ENCODE measurements at regions not wholly inside any gene's neighbourhood (a gene's known extent, or its start where the extent isn't known, plus 50 kb on each side); places are given as distances from the start of the nearest gene placed in this dataset.
"Not testable (repeated sequence)": the region's sequence is repeated elsewhere in the genome, so short reads cannot be mapped to it uniquely, and the experiment has no call there.

DNA sequence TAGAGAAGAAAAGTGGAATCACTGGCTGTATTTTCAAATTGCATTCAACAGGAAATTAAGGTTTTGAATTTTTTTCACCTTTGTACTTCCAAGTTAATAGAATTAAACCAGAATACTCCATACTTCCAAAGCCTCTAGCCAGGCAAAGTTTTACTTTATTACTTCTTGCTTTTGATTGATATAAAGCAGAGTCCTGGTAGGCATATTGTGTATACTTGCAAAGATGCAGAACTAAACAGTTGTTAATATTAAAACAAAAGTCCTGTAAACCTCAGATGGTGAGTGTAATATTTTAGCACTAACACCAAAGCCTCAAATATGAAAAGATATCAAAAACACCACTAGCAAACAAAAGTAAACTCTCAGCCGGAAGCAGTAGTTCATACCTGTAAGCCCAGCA is 107.2 kb upstream of the C2CD4B start:
- no peak for DNase-seq

DNA sequence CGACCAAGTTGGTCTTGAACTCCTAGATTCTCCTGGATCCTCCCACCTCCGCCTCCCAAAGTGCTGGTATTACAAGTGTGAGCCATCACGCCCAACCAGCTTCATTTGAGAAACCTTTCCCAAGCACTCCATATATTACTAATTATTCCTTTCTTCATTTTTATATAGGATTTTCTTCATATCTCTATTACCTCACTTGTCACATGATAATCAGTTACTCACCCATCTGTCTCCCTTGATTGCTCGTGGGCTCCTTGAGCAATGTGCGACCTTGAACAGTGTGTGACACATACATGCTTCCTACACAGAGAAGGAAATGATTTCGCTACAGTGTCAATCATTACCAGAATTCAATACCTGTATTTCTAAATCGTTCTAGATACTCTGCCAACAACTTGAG is 110.7 kb upstream of the C2CD4B start:
- no peak for DNase-seq

DNA sequence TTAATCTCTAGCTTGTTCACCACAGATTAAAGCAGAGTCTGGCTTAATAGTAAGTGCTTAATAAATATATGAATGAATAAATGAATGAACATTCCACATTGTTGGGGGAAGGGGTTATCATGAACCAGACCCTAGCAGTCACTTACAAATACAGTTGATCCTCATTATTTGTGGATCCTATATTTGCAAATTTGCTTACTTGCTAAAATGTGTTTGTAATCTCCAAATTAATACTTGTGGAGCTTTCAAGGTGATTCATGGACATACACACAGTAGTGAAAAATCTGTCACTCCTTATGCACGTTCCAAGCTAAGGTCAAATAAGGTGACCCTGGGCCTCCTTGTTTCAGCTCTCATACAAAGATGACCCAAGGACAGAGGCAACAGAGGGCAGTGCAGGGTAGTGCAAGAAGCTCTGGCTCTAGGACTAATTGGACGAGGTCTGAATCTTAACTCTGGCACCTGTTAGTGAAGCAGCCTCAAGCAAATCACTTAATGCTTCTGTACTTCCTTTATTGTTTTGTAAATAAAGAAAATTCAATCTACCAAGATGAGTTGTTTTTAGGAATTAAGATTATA is 112.8 kb upstream of the C2CD4B start:
- DNase-seq = no peak

DNA sequence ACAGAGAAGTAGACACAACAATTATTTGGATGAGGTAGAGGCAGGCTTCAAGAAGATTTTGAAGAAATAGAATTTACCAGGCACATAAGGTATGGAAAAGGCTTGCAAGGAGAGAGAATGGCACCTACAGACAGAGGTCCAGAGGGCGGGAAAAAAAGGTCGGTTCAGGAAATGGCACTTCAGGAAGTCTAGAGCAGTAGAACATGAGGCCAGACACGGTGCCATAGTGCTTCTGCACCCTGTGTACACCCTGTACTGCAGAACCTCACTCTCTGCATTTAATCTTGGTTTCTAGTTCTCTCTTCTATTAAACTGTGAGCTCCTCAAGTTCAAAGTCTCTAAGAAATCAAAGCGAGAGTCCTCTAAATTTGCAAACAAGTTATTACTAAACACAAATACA is 113.4 kb upstream of the C2CD4B start:
- no peak for DNase-seq

DNA sequence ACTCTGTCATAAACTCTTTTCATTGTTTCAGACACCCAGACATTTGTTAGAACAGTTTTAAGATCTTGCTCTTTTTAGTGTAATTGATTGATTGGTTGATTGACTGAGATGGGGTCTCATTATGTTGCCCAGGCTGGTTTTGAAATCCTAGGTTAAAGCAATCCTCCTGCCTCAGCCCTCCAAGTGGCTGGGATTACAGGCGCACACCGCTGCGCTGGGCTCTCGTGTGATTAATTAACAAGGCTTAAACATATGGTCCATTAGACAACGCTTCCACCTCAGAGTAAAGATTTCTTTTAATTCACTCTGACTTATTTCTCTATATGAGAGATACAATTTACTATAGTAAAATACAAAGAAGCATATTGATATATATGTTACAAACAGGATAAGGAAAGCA is 114.0 kb upstream of the C2CD4B start:
- no peak for DNase-seq

DNA sequence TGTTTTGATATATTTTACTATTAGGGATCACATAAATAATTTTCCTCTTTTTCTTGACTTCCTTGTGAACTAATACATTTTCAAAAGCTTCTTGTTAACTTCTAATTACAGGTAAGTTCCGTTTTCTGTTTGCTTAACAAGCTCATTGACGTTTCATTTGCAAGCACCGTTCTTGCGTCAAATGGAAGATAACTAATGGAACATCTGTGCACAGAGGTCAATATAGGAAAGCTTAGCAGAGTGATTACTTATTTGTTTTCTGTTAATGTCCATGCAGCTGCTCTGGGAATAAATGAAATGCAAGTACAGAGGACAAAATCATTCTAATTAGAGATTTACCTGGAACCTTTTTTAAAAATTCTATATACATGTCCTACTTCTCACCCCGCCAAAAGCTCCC is 115.5 kb upstream of the C2CD4B start:
- no peak for DNase-seq

DNA sequence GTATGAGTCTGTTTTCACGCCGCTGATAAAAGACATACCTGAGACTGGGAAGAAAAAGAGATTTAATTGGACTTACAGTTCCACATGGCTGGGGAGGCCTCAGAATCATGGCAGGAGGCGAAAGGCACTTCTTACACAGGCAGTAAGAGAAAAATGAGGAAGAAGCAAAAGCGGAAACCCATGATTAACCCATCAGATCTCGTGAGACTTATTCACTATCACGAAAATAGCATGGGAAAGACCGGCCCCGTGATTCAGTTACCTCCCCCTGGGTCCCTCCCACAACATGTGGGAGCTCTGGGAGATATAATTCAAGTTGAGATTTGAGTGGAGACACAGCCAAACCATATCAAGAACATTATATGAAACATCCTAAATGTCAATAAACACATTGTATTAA is 116.7 kb upstream of the C2CD4B start:
- not testable (repeated sequence) for DNase-seq

DNA sequence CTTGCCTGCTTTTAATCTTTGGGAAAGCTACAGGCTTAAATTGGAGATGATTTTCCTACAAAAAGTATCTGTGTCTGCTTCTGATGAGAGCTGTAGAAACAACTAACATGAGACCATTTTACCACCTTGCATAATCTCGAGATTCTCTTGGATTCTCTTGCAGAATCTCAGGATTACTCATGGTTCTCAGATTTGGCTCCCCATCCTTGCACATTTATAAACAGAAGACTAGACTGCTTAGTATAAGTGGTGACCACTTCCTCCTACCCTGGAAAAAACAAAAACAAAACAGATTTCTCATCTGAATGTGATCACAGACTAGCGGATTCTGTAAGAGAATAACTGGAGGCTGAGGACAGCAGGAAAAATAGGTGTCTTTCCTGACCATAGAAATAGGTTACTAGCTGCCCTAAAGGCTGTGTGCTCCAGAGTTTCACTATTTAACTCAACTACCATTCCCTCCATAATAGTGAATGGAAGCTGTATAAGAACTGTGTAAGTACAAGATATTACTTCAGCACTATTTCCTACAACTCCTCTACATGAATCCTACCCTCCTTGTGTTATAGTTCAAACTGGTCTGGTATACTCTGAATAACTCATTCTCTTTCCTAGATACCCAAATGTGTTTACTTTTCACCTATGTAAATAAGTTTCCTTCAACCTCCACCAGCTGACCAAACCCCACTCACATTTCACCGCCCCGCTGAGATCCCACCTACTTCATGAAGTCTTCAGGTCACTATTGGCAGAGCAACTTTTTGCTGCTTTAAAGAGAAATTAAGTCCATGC is 122.2 kb upstream of the C2CD4B start:
- no peak for DNase-seq

DNA sequence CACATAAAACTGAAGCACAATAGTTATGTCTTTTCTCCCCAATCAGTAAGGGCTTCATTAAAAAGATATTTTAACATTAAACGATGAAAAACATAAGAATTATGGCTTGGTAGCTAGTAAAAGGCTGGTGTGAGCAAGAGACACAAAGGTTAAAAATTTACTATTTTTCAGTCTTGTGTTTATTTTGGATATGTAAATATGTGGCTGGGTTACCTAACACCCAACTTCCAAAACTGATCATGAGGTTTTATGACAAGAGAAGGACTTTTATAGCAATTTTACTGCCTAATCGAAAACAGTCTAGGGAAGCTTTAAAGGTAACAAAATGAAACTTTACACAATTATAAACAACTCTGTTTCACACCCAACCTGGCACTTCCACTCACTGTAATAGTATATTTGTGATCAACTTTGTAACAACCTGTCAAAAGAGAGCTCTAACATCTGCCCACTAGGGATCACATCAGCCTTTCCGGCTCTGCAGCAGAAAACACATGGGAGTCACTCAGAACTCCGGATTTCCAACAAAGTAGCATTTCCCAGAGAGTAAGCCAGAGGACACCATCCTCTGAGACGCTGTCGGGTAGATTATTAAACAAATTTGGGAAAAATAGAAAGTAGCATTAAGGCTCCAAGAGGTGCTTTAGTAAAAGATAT is 123.4 kb upstream of the C2CD4B start:
- no peak for DNase-seq

DNA sequence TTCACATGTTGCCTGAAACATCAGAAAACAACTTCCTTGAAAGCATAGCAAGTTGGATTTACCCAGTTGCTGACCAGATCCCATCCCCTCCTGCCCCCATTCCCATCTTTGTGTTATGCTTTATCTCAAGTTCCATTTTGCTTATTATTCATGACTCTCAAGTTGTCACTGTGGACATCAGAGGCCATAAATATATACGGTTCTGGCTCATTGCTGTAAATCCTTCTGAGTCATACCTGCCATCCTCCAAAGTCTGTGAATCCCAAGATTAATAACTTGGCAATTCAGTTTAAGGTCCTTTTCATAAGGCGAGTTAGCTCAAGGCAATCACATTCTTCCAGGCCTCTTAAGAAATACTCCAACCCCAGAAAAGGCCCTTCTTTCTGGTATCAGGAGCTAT is 126.2 kb upstream of the C2CD4B start:
- no peak for DNase-seq

DNA sequence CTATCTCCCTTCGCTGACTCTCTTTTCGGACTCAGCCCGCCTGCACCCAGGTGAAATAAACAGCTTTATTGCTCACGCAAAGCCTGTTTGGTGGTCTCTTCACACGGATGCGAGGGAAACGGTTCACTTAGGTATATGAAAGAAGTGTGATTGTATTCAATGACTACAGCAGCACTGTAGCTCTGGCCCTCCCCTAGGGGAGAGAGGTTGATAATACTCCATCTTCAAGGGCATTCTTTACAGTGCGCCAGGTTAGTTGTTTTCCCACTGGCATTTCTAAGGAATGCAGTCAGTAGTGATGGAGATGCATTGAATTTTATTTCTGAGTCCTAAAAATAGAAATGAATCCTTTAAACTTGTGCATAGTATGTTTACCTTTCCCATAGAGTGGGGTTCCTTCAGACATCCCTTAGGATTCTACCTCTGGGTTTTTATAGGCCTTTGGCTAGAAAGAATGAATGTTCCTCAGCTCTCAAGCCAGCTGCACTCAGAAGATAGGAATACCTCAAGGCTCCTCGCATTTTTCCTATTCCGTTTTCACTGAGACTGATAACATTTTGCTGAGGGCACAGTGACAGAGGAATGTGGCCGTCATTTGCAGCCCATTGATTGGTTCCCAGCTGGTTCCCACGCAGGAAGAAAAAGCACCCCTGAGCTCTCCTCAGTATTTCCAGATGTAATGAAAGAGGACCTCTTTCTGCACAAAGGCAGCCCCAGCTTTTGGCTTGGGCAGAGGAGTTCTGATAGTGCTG is 131.8 kb upstream of the C2CD4B start:
- DNase-seq = no peak

DNA sequence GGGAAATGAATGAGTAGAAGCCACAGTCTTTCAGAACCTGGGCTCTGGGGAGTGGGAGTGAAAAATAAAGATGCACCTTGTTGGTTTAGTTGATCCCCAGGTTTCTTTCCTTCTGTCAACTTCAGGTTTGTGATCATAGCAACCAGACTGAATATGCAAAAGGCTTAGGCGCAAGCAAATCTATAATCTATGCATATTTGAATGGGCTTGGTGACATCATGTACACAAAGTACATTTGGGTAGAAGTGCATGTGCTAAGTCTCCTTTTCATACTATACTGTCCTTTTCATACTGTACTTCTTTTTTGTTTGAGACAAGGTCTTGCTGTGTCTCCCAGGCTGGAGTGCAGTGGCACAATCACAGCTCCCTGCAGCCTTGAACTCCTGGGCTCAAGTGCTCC is 132.4 kb upstream of the C2CD4B start:
- DNase-seq = no peak

DNA sequence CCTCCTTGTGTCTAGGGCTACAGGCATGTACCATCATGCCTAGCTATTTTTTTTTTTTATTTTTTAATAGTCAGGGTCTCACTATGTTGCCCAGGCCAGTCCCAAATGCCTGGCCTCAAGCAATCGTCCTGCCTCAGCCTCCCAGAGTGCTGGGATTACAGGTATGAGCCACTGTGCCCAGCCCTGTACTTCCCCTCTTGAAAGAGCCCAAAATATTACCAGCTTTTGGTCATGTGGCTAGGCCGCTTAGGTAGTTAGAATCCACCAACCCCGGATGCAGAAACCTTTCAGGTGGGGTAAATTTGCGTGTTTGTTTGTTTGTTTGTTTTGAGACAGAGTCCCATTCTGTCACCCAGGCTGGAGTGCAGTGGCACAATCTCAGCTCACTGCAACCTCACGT is 132.8 kb upstream of the C2CD4B start:
- DNase-seq = no peak

DNA sequence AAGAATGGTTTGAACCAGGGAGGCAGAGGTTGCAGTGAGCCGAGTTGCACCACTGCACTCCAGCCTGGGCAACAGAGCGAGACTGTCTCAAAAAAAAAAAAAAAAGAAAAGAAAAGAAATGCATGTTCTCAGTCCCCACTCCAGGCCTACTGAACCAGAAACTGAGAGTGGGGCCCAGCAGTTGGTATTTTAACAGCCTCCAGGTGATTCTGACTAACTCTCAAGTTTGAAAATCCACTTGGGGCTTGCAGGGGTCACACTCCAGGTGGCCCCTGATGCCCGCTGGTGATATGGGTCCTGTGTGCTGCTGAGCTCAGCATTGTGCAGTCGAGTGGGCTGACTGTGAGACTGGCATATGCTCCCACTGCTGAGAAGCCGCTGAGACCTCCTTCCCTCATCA is 133.7 kb upstream of the C2CD4B start:
- DNase-seq = no peak

DNA sequence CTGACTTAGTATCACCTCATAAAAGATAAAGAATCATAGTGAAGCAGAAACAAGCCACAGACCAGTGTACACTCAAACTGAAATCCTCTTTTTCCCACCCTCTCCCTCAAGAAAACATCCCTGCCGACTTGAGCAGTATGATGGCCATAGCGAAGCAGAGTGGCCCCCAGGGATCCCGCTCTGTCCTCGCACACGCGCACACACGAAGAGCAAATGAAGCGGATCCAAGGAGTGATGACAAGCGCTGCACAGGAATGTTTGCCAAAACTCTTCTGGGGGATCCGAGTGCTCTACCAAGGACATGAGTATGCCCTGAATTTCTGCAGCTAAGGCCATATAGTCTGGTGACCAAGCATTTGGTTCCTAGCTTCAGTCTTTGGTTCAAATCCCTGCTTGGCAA is 134.5 kb upstream of the C2CD4B start:
- no peak for DNase-seq

DNA sequence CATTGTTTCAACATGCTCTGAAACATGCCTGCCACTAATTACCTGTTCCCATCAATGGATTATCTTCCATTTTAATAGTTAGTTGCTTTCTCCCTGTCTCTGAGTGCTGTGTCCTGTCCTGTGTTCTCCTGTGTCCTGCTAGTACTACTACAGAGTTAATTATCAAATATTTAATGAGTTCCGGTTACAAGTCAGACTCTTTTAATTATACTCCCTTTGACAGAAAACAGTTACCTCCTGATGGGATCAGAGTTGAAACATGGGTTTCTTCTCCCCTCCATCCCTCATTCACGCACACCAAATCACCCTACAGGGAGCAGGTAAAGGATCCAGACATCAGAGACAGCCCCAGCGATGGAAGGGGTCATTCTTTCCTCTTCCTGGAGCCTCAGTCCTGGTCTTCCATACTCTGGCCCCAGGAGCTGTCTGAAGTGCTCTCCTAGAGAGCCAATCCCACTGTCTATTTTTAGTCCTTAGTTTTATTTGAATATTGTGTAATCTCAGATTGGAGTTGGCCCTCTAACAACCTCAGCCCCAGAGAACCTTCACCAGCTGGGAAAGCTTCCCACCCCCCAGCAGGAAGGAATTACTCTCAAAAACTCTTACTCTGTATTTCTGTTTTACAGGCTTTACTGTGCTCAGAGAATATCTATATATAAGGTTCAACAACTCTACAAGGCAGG is 137.0 kb upstream of the C2CD4B start:
- no peak for DNase-seq

DNA sequence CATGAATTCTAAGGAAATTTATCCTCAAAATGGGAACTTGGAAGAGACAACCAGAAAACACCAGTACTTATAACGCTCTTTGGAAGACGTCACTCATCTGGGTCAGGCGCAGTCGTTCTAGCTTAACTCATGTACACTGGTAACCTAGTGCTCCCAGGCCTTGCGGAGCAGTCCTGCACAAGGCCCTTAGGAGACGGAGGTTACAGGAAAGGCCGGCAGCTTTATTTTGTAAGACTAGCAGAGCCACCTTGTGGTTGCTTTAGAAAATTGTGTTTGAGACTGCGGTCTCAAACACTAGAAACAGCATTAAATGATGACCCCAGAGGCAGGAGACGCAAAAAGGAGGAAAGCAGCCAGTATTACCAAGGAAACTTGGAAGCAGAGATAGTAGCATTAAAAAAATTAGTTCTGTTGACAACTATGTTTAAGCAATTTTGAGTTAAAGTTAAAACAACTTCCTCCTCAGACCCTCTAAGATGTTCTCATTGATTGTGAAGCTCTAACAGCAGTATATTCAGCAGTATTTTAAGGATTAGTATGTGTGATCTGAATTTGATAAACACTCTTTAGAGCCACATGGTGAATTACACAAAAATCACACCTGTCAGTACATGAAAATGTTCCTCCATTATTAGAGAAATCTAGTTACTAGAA is 141.9 kb upstream of the C2CD4B start:
- peak; percentile 62 to 64 for DNase-seq

DNA sequence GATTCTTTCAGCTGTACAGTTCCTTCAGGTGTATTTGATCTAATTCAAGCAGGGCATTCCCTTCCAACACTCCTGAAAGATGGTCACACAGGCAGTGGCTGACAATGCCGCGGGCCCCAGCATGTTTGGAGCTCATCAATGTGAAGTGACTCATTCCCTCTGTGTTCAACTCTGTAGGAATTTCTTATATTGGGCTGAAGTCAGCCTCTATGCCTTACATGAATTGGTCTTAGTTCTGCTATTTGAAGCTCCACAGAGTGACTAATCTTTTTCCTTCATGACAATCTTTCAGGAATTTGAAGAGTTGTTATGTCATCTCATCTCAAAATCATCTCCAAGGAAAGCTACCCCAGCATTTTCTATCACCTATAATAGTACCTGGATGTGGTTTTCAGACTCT is 142.5 kb upstream of the C2CD4B start:
- DNase-seq = no peak

DNA sequence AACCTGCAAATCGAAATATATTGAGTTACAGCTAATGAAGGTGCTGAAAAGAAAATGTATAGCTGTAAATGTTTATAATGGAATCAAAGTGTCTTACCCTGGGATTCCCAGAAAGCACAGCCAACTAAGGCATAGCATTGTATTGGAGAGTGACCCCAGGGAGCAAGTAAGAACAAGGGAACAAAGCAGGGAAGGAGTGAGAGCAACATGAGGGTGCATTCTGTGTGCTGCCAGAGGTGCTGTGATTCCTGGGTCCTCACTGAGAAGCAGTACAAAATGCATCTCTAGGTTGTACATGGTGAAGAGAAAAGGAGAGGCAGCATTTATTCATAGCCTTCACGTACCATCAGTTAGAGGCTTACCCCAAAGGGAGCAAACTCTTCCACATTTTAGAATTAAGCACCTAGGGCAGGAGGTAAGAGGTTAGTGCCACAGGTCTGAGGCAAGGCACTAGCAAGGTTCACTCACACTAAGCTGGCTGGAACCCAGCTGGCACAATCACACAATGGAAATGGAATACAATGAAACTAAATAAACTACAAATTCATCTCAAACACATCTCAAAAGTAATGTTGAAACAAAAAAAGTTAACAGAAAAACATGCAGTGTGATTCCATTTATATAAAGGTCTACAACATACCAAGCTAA is 151.5 kb upstream of the C2CD4B start:
- no peak for DNase-seq

DNA sequence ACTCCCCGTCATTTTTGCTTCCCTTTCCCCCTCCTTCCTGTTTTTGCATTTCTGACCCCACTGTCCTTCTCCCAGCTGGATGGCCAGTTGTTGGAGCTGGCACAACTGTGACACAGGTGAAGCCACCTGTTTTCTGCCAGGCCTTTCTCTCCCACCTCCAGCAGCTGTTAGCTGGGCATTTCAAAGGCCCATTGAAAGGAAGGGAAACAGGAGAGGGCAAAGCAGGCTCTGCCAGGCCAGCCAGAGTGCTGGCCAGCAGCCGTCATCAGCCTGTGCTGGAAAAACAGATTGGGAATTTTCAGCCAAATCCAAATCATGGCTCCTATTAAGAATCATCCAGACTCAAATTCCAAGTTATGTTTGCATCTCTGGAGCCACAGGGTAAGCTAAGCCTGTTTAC is 155.2 kb upstream of the C2CD4B start:
- no peak for DNase-seq

DNA sequence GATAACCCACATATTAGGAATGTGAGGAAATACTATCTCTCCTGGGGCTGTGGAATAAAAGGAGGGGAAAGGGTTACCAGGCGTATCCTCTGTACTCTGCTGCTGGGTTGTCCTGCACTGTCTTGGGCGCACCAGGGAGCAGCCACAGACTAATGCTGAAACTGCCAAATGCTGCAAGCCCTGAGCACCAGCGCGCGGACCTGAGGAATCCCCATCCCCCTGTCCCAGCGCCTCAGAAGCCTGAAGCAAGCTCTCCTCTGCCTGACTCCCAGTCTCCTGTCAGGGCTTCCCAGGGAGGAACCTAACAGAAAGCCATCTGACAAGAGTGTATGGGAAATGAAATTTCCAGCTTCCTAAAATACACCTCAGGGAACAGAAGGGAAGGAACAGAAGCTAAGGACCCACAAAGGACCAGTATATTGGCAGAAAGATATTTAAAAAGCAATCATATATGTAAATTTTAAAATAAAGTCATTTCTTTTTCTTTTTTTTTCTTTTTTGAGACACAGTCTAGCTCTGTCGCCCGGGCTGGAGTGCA is 158.3 kb upstream of the C2CD4B start:
- no peak for DNase-seq

DNA sequence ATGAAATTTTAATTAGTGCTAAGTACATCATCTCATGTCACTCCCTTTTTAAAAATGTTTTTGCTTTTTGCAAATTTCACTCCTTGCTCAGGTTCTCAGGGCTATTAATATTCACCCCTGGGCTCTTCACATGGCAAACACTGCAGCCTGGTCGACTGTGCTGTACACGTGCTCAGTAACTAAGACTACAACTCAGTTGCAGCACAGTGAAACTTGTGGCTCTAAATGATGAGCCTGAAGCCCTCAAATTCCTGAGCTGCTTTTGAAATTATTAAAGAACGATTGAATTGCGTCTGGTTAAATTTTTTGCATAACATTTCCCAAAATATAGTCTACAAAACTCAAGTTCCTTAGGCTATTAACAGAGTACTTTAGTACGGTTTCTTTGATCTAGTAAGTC is 159.3 kb upstream of the C2CD4B start:
- DNase-seq = no peak
